HL-60/S4 (cell line): ENCODE measurements at regions not wholly inside any gene's neighbourhood (a gene's known extent, or its start where the extent isn't known, plus 50 kb on each side); places are given as distances from the start of the nearest gene placed in this dataset.

Experiments
- in situ Hi-C: fragments of 300-500 bp; cut with MboI; formaldehyde crosslinking; loops from 2 replicates; pipeline ENCODE4 v1.14.3; 2022; ENCODE audit warnings: low sequenced_read_pairs

GRCh38 chr5:63375851-63376250 is 586.4 kb downstream of the HTR1A start:
- in situ Hi-C loops = no loop called here

- in situ Hi-C loops = no loop called here
Measured at GRCh38 chr5:63374085-63374484, 588.2 kb downstream of the HTR1A start.

GRCh38 chr5:63351164-63351563 is 611.1 kb downstream of the HTR1A start:
- in situ Hi-C loops = no loop called here

- in situ Hi-C loops = no loop called here
Measured at GRCh38 chr5:63346451-63346850, 615.8 kb downstream of the HTR1A start.

- in situ Hi-C loops = no loop called here
Measured at GRCh38 chr5:63341442-63341841, 620.8 kb downstream of the HTR1A start.

GRCh38 chr5:63323926-63324325 is 638.3 kb downstream of the HTR1A start:
- in situ Hi-C loops = no loop called here

- in situ Hi-C loops = no loop called here
Measured at GRCh38 chr5:63314551-63314950, 647.7 kb downstream of the HTR1A start.

GRCh38 chr5:63310644-63311043 is 651.6 kb downstream of the HTR1A start:
- in situ Hi-C loops = no loop called here

GRCh38 chr5:63306909-63307308 is 655.3 kb downstream of the HTR1A start:
- in situ Hi-C loops = no loop called here

GRCh38 chr5:63293317-63293716 is 668.9 kb downstream of the HTR1A start:
- in situ Hi-C loops = no loop called here

- in situ Hi-C loops = no loop called here
Measured at GRCh38 chr5:63286724-63287123, 675.5 kb downstream of the HTR1A start.

GRCh38 chr5:63263411-63263810 is 684.8 kb downstream of the LRRC70 start:
- in situ Hi-C loops = no loop called here

- in situ Hi-C loops = no loop called here
Measured at GRCh38 chr5:63262185-63262981, 683.8 kb downstream of the LRRC70 start.

- in situ Hi-C loops = no loop called here
Measured at GRCh38 chr5:63261695-63262094, 683.1 kb downstream of the LRRC70 start.

GRCh38 chr5:63255594-63255993 is 677.0 kb downstream of the LRRC70 start:
- in situ Hi-C loops = no loop called here

GRCh38 chr5:63250939-63251338 is 672.3 kb downstream of the LRRC70 start:
- in situ Hi-C loops = no loop called here

GRCh38 chr5:63249960-63250359 is 671.3 kb downstream of the LRRC70 start:
- in situ Hi-C loops = no loop called here

- in situ Hi-C loops = no loop called here
Measured at GRCh38 chr5:63247651-63248050, 669.0 kb downstream of the LRRC70 start.

GRCh38 chr5:63245271-63245670 is 666.7 kb downstream of the LRRC70 start:
- in situ Hi-C loops = no loop called here

GRCh38 chr5:63240063-63240755 is 661.6 kb downstream of the LRRC70 start:
- in situ Hi-C loops = no loop called here

- in situ Hi-C loops = no loop called here
Measured at GRCh38 chr5:63233911-63234310, 655.3 kb downstream of the LRRC70 start.

- in situ Hi-C loops = no loop called here
Measured at GRCh38 chr5:63233361-63233760, 654.7 kb downstream of the LRRC70 start.
